ENCODE measurements at regions not wholly inside any gene's neighbourhood (a gene's known extent, or its start where the extent isn't known, plus 50 kb on each side); places are given as distances from the start of the nearest gene placed in this dataset.

GRCh38 chr4:79209822-79210635, 115.8 kb downstream of the NAA11 start (continued):
- no peak for TF ChIP-seq PREB (CRISPR knock-in tag; IDR thresholded peaks at IDR 0.05)
- TF ChIP-seq GATA2 (CRISPR knock-in tag; IDR thresholded peaks at IDR 0.05), result peak; percentile 9; the same call in 1 of the 2 replicates
- no peak for TF ChIP-seq KAT7 (CRISPR knock-in tag; IDR thresholded peaks at IDR 0.05; ENCODE audit: borderline replicate concordance)
- peak; percentile 82; the same call in 1 of the 2 replicates for TF ChIP-seq DPF2 (IDR thresholded peaks at IDR 0.05)
- TF ChIP-seq RAD51 (IDR thresholded peaks at IDR 0.05; ENCODE audit: borderline replicate concordance, low read depth), result peak; percentile 86
- peak in 1 of 2 experiments; percentile 50; a peak in 1 of 4 replicates for TF ChIP-seq UBTF (IDR thresholded peaks at IDR 0.05; ENCODE audit: borderline replicate concordance in 1 of 2, low read depth in 2 of 2, low read length in 2 of 2)
- TF ChIP-seq ZNF232 (CRISPR knock-in tag; IDR thresholded peaks at IDR 0.05), result no peak
- TF ChIP-seq ZC3H4 (CRISPR knock-in tag; IDR thresholded peaks at IDR 0.05; ENCODE audit: borderline replicate concordance), result no peak
- no peak for TF ChIP-seq CHD2 (IDR thresholded peaks at IDR 0.05; ENCODE audit: low read depth, low read length)
- TF ChIP-seq HNRNPH1 (optimal IDR thresholded peaks at IDR 0.05; ENCODE audit: low read depth, low read length), result no peak
- no peak for TF ChIP-seq HOMEZ (CRISPR knock-in tag; IDR thresholded peaks at IDR 0.05)
- peak; percentile 62 for TF ChIP-seq FOSL1 (tag; conservative IDR thresholded peaks at IDR 0.05)
- peak; percentile 35 for TF ChIP-seq ZNF644 (tag; IDR thresholded peaks at IDR 0.05; ENCODE audit: low read depth)
- peak; percentile 58; the same call in 1 of the 2 replicates for TF ChIP-seq FOXP1 (CRISPR knock-in tag; IDR thresholded peaks at IDR 0.05)
- TF ChIP-seq ZNF431 (CRISPR knock-in tag; IDR thresholded peaks at IDR 0.05), result 0 out of 2 replicates have a peak, but pooled peaks have one; percentile 44
- TF ChIP-seq FOS (IDR thresholded peaks at IDR 0.05; ENCODE audit: extremely low read depth, insufficient read length), result no peak
- no peak for TF ChIP-seq HDAC6 (IDR thresholded peaks at IDR 0.05; ENCODE audit: low read depth, low read length)
- TF ChIP-seq BRD4 (IDR thresholded peaks at IDR 0.05), result no peak
- TF ChIP-seq CTCF (IDR thresholded peaks at IDR 0.05 in 2 of 3, conservative IDR thresholded peaks at IDR 0.05 in 1 of 3; ENCODE audit: insufficient read depth in 2 of 3, low read depth in 1 of 3, low read length in 3 of 3), result no peak
- TF ChIP-seq RUNX1 (IDR thresholded peaks at IDR 0.05; ENCODE audit: low read depth), result no peak
- peak; percentile 81; the same call in 1 of the 2 replicates for TF ChIP-seq MTA1 (IDR thresholded peaks at IDR 0.05; ENCODE audit: borderline replicate concordance)

Data from K562 (cell line).